HG03460 (cell line): ENCODE measurements at regions not wholly inside any gene's neighbourhood (a gene's known extent, or its start where the extent isn't known, plus 50 kb on each side); places are given as distances from the start of the nearest gene placed in this dataset.

Experiments
- ATAC-seq: cut with Tn5 transposase; IDR thresholded peaks from one replicate; pipeline ENCODE4 v1.9.1; 2021; ENCODE audit not compliant: unreplicated experiment

DNA sequence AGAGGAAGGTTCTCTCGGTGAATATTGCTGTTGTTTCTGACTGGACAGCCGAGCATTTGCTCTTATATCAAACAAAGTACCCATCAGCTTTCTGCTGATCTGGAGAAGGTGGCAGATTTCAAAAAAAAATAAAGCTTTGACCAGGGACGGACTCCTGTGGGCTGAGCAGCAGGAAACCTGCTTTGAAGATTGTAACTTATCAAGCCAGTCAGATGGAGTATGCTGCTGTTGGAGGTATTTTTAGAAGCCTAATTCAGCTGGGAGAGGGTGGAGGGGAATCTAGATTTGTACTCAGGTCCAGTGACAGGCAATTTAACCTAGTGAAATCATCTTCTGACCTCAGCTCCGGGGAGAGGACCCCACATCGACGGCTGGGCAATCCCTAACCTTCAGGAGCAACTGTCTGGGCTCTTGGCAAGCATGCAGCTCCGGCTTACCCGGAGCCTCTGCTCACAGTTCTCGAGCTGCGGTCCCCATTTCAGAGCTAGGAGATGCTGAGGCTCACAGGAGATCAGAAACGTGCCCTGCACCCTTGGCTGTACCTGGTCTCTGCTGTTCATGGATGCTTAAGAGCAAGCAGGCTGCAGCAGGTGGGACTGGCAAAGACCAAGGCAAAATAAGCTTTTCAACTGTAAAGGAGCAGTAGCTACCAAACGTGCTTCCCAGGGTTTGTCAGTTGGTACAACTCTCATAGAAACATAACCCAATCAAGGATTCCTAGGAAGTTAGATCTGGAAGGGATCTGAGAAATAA is 89.3 kb upstream of the ST8SIA2 start:
- no peak for ATAC-seq

DNA sequence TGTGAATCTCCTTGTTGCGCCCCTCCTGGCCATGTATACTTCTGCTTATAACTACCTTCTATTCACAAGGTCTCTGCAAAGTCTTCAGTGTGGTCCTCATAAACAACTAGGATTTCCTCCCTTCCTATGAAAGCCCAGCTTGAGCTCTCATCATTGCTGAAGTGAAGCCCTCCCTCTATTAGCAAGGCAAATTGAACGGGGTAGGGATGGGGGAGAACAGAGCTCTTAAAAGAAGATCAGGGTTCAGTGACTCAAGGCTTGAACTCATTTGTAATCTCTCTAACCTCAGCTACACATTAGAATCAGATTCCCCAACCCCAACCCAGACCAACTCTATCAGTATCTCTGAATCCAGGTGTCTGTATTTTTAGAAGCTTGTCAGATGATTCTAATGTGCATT is 88.3 kb upstream of the ST8SIA2 start:
- ATAC-seq = no peak

DNA sequence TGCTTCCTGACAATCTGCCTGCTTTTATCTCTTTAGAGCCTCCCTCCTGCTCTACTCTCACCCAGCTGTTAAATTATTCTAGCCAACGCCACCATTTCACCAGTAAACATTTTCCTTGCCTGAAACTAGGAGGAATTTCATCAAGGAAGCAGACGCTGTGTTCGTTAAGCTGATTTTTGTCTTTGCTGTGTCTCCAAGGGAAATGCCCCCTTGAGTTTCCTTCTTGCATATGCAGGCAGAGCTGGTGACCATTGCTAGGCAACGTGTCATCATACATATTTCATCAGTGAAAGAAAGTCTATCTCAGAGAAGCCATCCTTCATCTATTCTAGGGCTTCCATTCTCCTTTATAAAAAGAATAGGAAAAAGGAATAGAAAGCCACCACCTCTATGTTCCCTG is 87.0 kb upstream of the ST8SIA2 start:
- ATAC-seq = no peak

DNA sequence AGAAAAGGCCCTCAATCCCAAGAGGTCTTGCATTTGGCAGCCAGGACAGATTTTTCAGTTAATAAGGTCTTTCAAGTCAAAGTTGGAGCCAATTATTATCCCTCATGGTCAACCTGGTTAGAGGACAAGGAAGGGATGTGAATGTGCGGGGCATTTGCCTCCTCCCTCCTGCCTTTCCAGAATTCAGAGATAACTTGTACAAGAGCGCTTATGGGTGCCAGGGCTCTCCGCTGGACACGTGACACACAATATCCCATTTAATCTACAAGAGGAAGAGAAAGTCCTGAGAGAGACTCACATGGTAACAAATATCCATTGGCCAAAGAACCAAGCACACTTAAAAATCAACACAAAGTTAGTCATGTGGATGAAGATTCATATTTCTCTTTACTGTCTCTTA is 78.5 kb upstream of the ST8SIA2 start:
- ATAC-seq = no peak

DNA sequence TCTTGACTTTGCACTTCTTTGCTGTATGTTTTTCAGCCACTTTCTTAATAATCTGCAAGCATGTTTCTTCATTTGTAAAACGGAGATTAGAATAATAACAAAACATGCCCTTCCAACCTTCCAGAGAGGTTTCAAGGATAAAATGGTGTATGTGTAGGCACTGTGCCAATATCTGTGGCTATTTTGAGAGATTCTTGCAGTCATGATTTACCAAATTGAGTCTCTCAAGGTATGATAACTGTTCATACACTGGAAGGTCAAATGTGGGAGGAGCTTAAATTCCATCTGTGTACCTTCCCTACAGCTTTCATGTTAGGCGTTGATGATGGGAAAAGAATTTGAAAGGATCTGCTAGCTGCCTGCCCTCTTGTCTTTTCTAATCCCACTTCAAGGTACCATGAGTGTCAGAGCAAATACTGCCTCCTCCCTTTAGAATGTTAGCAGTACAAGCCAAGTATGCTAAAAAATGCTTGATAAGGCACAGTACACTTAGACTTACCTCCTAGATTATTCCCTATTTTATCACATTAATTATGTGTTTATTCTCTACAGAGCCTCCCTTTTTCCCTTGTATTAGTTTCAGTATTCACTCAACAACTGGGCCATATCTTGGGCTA is 78.0 kb upstream of the ST8SIA2 start:
- ATAC-seq = no peak

DNA sequence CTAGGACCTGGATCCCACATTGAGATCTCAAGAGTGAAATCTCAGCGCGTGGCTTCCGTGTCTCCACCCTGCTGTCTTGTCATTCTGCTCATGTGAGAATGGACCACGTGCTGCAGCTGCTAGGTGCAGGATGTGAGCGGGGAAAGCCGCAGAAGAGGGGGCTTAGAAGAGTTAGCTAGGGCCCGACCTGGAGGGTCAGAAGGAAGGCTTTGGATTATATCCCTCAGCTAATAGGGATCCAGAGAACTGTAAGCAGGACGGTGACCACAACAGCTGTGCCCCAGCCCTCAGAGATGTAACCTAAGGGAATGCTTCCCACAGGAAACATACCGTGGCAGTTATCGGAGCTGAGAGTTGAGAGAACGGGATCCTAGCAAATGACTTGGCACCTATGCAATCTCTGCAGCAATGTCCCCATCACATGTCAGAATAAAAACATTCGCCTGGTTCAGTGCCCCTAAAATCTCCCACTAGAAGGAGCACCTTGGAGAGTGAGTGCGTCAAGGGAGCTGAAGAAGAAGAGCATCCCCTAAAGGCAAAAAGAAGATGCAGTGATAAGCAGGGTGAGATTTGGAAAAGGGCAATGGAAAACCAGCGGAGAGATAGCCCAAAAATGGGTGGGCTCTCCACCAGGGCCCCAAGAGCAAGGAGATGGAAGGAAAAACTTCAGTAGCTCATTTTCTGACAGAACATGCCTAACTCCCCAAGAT is 76.9 kb upstream of the ST8SIA2 start:
- ATAC-seq = no peak

DNA sequence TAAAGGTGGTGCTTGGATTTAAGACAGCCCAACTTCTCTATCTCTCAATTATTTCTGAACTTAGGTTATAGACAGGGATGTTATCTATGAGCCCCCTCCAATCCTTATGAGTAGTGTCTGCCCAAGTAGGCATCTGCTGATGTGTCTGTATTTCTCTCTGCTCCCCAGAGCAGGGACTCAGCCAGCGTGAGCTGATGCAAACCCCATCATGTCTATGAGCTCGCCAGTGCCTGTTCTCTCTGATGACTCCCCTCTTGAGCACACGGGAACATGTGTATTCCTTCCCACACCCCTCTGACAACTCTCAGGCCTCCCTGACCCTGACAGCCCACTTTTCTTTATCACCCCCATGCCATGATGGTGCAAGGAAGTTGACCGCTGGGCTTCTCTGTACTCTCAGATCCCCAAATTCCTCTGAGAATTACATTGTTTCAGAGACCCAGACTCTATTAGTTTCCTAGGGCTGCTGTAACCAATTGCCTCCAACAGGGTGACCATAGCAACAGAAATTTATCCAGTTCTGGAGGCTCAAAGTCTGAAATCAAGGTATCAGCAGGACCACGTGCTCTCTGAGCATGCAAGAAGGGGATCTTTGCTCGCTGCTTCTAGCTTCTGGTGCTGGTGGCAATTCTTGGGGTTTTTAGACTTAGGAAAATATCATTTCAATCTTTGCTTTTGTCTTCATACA is 73.5 kb upstream of the ST8SIA2 start:
- ATAC-seq = no peak

DNA sequence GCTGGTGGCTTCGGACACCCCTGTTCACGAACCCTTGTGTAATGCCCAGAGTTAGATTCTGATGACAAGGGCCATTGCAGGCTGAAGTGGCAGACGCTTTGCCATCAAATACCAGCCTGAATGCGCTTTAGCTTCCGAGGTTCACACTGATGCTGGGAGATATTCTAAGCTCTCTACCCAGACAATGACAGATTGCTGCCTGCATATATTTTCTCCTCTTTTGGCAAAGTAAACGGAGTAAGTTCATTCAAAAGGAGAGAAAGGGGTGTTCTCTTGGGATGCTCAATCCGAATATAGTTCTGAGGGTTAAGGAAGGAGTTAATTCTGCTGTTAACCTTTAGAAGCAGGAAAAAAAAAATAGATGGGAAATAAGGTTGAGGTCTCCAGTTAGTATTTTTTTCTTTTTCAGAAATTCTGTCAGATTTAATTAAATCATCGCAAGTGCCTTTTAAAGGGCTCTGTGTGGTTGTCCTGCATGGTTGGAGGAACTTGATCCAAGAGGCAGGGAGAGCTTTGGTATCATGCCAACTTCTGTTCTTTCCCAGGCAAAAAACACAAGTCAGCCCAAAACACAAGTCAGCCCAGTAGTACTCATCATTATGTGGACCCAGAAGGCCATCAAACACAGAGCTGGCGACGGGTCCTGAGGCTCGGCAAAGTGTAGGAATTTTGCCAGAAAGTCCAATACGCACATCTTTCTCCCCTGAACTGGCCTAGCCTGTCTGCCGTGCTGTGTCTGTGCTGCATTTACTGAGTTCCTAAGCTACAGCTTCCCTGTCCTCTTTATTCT is 70.9 kb upstream of the ST8SIA2 start:
- no peak for ATAC-seq

DNA sequence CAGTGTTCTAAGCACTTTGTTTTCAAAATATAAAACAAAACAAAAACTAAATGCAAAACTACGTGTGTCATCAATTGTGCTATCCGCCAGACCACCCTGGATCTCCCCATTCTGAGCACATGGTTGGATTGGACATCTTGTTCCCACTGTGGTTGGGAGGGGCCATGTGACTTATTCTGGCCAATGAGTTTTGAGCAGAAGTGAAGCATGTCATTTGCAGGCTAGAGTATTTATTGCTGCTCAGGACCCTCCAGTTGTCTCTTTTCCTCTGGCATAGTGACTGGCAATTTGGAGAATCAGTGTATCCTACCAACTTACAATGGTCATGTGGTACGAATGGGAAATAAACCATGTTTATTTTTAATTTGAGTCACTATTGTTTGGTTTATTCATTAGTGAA is 70.2 kb upstream of the ST8SIA2 start:
- no peak for ATAC-seq

DNA sequence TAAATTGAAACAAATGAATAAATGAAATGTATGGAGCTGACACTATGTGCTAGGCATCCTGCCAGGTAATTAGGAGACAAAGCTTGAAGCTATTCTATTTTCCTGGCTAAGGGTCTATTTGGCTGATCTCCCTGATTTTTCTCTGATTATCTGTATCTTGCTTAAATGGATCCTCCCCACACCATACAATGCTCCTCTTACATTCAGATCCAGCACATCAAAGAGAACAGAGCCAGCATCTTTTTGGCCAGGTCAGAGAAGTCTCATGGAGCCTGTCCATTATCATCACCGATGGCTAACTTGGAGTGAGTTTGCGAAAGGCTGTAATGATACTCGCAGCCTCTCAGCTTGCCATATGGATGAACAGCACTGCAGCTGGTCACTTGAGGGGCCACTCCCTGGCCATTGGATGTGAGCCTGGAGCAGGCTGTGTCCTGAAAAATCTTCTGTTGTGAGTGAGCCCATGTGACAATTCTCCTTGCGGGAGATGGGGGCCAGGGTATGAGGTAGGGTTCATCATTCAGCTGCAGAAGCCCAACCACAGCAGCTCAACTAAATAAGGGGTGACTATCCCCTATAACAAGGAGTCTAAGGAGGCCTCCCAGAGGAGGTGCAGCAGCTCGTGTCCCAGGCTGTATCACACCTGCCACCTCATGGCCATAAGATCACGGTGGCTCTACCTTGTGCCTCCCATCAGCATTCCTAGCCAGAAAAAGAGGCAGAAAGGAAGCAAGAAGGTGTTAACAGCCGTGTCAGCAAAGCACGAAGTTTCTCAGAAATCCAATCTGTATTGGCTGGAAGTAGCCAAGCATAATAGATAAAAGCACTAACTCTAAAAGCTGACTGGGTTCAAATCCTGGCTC is 69.3 kb upstream of the ST8SIA2 start:
- ATAC-seq = no peak

DNA sequence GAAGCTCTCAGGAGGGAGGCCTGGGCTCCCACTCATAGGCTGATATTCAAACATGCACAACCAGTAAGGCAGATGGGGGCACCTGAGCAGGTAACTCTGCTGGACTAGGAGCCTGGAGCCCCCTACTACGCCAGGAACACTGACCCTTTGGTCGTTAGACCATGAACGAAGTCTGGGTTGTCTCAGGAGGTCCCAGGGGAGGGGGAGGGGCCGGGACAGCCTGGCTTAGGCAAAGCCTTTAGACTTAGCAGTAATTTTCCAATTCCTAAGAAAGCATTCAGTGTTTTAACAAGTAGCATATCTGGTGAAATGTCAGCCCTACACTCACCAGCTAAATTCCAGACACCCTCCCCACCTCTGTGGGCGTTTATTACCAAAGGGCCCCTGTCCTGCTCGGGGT is 67.4 kb upstream of the ST8SIA2 start:
- ATAC-seq = no peak

DNA sequence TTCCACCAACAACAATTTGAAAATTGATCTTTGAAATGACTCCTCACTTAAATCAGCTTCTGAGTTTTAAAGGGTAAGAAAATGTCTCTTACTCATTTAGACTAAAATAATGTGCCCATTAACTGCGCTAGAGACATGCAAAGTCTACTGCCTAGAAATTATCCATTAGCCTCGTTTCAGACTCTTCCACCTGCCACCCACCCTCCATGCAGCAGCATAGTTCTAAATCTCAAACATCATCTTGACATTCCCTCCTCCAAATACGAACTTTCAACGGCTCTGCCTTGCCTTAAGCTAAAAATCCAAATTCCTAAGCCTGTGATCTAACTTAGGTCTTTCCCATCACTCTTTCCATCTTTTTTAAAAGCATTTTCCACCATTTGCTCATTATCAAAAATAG is 66.6 kb upstream of the ST8SIA2 start:
- no peak for ATAC-seq

DNA sequence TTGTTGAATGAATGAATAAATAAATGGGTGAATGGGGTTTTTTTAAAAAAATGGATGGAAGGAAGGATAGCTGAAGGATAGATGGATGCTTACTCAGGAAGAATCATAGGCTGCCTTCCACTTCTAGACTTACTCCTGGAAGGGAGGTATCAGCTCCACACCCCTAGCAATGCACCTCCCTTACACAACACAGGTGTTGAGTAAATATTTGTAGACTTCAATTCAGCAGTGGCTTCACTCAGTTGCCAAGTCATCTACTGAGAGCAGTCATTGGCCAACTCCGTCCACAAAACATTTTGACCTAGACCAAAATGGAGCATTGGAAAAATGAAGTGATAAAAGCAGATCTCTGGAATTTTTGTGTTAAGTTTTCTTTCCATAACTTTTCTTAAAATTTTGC is 65.5 kb upstream of the ST8SIA2 start:
- ATAC-seq = no peak

DNA sequence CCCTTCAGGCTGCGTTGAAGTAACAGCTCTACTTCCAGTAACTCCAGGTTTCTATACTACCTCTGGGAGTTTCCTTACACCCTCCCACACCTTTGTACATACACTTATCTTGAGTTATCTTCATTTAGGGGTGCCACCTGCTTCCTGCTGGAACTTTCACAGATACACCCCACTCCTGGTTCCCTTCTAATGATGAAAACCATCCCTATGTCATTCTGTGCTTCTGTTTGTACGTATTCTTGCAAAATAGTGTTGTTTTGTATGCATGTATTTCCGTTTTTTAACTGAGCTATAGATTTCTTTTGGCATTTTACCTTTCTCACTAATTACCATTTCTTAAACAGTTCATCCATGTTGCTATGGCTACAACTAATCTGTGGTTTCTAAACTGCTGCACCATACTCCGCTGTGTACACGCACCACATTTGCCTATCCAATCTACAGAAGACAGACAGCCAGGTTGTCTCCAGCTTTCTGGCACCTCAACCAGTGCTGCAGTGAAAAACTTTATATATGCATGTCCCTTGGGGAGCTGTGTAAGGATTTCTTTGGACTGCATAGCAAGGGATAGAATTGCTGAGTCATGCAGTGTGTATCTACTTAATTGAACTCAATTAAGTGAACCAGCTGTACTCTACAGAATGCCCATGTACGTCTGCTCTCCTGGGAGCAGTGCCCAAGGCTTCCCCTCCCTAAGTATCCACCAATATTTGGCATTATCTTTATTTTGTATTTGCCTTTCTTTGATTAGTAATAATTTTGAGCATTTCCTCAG is 61.4 kb upstream of the ST8SIA2 start:
- no peak for ATAC-seq

DNA sequence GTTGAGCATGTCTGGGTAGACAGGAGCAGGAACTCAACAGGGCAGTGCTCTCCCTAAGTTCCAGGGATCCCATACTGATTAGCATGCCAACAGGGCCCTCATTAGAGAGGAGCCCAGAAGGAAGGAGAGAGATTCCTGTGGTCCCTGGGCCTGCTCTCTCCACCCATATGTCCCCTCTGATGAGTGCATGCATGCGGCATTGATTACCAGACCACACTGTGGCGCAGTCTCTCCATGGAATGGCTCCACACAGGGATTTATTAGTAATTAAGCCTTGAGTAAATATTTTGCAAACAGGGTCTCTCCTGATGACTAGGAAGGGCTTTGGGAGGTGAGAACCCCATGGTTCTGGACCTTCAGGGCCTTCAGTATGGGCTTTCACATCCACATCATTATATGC is 60.0 kb upstream of the ST8SIA2 start:
- ATAC-seq = no peak

DNA sequence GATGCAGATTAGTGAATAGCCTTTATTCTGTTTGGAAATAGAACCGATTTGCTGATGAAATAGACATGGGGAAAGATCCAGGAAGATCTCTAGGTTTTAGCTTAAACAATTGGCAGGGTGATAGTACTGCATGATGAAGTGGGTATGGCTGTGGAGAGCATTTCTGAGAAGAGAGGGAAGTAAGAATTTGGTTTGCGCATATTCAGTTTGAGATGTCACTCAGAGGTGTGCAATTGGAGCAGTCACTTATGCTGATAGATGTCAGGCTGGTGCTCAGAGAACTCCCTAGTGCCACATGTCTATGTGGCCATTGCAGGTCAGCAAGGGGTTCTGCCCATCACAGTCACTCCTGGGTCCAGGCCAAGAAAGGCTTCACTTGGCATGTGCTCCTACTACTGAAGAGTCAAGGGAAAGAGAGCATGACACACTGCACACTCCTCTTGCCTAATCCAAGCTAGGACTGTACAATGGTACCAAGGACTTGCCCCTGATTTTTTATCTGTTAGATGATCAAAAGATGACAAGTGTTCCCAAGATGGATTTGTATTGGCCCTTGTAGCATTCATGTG is 57.2 kb upstream of the ST8SIA2 start:
- no peak for ATAC-seq

DNA sequence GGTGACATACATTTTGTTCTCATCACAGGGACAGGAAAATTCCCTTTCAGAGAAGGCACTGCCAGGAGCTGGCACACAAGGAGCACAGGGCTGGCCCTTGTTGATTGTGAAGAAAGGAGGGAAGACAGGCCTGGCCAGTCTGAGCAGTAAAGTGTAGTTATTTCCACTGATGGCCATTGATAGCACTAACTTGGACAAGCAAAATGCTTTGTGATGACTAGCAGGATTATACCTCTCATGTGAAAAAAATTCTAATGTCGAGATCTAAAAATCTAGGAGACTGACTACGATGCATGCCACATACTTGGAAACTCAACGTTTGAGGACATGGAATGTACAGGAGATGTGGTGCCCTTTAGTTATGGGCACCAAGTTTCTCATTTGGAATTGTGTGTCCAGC is 54.3 kb upstream of the ST8SIA2 start:
- ATAC-seq = no peak
